ENCODE measurements at regions not wholly inside any gene's neighbourhood (a gene's known extent, or its start where the extent isn't known, plus 50 kb on each side); places are given as distances from the start of the nearest gene placed in this dataset.

GRCh38 chr2:194257095-194257494 is 1399.9 kb upstream of the SLC39A10 start:
- intact Hi-C loops (cut with DNase I; ENCODE audit: low total_unique reads) = no loop called here
- Histone ChIP-seq H3K27ac (no peak overlapping the region), H3K4me3 (no peak overlapping the region), H3K36me3 (no peaks in the 10 kb centered on the region), H3K4me1 (no peaks in the 10 kb centered on the region), H3K27me3 (replicated peaks in 1 of 7) (no peaks in the 10 kb centered on the region), H3K9me3 (peaks cover 0 to 14% (median 0%) of the 10 kb centered on the region in 8 donors)
- no peak for DNase-seq
- TF ChIP-seq POLR2AphosphoS5 (IDR thresholded peaks at IDR 0.05) (no peak), POLR2A (IDR thresholded peaks at IDR 0.05) (no peak)
- TF ChIP-seq, protein P1, sequence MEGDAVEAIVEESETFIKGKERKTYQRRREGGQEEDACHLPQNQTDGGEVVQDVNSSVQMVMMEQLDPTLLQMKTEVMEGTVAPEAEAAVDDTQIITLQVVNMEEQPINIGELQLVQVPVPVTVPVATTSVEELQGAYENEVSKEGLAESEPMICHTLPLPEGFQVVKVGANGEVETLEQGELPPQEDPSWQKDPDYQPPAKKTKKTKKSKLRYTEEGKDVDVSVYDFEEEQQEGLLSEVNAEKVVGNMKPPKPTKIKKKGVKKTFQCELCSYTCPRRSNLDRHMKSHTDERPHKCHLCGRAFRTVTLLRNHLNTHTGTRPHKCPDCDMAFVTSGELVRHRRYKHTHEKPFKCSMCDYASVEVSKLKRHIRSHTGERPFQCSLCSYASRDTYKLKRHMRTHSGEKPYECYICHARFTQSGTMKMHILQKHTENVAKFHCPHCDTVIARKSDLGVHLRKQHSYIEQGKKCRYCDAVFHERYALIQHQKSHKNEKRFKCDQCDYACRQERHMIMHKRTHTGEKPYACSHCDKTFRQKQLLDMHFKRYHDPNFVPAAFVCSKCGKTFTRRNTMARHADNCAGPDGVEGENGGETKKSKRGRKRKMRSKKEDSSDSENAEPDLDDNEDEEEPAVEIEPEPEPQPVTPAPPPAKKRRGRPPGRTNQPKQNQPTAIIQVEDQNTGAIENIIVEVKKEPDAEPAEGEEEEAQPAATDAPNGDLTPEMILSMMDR (IDR thresholded peaks at IDR 0.05 in 8 of 11, conservative IDR thresholded peaks at IDR 0.05 in 3 of 11) = no peak

GRCh38 chr2:194253528-194254259 is 1403.3 kb upstream of the SLC39A10 start:
- H3K4me1 ChIP-seq = no peaks in the 10 kb centered on the region
- peak; percentile 35 for DNase-seq
- no peak overlapping the region for H3K4me3 ChIP-seq
- WGBS, 5 donors = 74 to 91% (median 83%) methylated on average over 7 of the region's 7 CpGs
- H3K36me3 ChIP-seq = no peaks in the 10 kb centered on the region
- TF ChIP-seq, protein P1 (IDR thresholded peaks at IDR 0.05 in 8 of 11, conservative IDR thresholded peaks at IDR 0.05 in 3 of 11) = no peak
- TF ChIP-seq POLR2AphosphoS5 (IDR thresholded peaks at IDR 0.05) (no peak), POLR2A (IDR thresholded peaks at IDR 0.05) (no peak)
- H3K9me3 ChIP-seq = peaks cover 0 to 14% (median 0%) of the 10 kb centered on the region in 8 donors
- intact Hi-C loops (cut with DNase I; ENCODE audit: low total_unique reads) = no loop called here
- H3K27me3 ChIP-seq (replicated peaks in 1 of 7) = no peaks in the 10 kb centered on the region
- no peak overlapping the region for H3K27ac ChIP-seq

DNA sequence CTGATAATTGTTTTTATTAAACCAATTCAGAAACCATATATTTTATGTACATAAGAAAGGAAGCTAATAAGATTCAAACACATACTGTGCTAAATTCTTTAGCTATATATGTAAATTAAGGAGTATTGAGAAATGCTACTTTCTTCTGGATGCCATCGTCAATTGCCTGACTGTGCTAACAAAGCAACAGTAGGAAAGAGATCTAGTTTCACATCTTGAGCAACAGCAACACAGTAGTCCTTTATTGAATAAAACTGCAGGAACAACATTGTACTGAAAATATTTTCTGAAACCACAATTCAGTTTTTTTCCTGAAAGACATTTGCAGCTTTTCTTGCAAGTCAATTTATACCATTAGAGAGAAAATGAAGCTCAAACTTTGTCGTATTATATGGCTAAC is 1404.9 kb upstream of the SLC39A10 start:
- H3K9me3 ChIP-seq = peaks cover 0 to 14% (median 0%) of the 10 kb centered on the region in 8 donors
- intact Hi-C loops (cut with DNase I; ENCODE audit: low total_unique reads) = no loop called here
- H3K4me3 ChIP-seq = no peak overlapping the region
- H3K27ac ChIP-seq = no peak overlapping the region
- no peaks in the 10 kb centered on the region for H3K36me3 ChIP-seq
- TF ChIP-seq, protein P1 (IDR thresholded peaks at IDR 0.05 in 8 of 11, conservative IDR thresholded peaks at IDR 0.05 in 3 of 11) = no peak
- TF ChIP-seq POLR2AphosphoS5 (IDR thresholded peaks at IDR 0.05) (no peak), POLR2A (IDR thresholded peaks at IDR 0.05) (no peak)
- H3K27me3 ChIP-seq (replicated peaks in 1 of 7) = no peaks in the 10 kb centered on the region
- no peak for DNase-seq
- H3K4me1 ChIP-seq = no peaks in the 10 kb centered on the region
- WGBS, 5 donors = 87 to 94% (median 93%) methylated on average over 2 of the region's 2 CpGs

DNA sequence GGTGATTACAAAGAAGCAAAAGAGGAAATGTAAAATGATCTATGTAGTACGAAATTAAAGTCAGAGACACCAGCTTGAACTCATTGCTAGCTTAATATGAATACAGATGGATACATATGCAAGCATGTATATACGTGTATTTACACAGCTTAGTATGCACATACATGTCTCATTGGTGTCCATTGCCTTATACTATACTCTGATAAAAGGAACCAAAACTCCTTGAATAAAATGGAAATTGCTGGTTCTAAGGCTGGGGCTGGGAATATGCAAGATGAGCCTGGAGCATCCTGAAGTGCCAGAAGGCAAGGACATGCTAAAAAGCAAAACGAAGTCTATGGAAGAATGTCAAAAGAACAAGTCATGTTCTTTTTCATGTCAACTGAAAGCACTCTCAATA is 1424.4 kb upstream of the SLC39A10 start:
- Histone ChIP-seq H3K4me1 (no peaks in the 10 kb centered on the region), H3K9me3 (no peaks in the 10 kb centered on the region), H3K36me3 (no peaks in the 10 kb centered on the region), H3K4me3 (no peak overlapping the region), H3K27me3 (replicated peaks in 1 of 7) (no peaks in the 10 kb centered on the region), H3K27ac (no peak overlapping the region)
- DNase-seq = no peak
- intact Hi-C loops (cut with DNase I; ENCODE audit: low total_unique reads) = no loop called here
- TF ChIP-seq POLR2A (IDR thresholded peaks at IDR 0.05) = no peak
- TF ChIP-seq, protein P1 (IDR thresholded peaks at IDR 0.05 in 8 of 11, conservative IDR thresholded peaks at IDR 0.05 in 3 of 11) = no peak
- TF ChIP-seq POLR2AphosphoS5 (IDR thresholded peaks at IDR 0.05) = no peak
- 57 to 77% (median 63%) methylated on average over 3 of the region's 3 CpGs for WGBS, 5 donors

Data from spleen (tissue), 11 donors.